ENCODE measurements at regions not wholly inside any gene's neighbourhood (a gene's known extent, or its start where the extent isn't known, plus 50 kb on each side); places are given as distances from the start of the nearest gene placed in this dataset.

DNA sequence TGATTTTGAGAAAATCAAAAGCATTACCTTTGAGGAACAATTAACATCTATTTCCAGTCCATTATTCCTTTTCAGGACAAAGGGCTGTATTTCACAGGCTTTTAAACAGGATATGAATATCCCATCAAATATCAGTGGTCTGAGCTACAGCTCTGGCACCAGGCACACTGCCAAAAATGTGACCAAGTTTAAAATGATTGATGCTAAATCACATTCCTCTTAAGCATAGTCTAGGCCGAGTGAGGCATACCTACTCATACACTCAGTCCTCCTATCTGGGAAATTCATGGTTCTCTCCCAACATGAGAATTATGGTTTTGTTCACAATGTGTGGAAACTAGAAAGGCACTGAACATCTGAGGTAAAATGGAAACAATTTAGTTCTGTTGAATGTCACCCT is 683.5 kb downstream of the TUSC7 start:
- no peaks in the 10 kb centered on the region for H3K36me3 ChIP-seq
- no peak overlapping the region for H3K4me3 ChIP-seq
- no peaks in the 10 kb centered on the region for H3K4me1 ChIP-seq
- no peaks in the 10 kb centered on the region for H3K27me3 ChIP-seq
- TF ChIP-seq, protein P1, sequence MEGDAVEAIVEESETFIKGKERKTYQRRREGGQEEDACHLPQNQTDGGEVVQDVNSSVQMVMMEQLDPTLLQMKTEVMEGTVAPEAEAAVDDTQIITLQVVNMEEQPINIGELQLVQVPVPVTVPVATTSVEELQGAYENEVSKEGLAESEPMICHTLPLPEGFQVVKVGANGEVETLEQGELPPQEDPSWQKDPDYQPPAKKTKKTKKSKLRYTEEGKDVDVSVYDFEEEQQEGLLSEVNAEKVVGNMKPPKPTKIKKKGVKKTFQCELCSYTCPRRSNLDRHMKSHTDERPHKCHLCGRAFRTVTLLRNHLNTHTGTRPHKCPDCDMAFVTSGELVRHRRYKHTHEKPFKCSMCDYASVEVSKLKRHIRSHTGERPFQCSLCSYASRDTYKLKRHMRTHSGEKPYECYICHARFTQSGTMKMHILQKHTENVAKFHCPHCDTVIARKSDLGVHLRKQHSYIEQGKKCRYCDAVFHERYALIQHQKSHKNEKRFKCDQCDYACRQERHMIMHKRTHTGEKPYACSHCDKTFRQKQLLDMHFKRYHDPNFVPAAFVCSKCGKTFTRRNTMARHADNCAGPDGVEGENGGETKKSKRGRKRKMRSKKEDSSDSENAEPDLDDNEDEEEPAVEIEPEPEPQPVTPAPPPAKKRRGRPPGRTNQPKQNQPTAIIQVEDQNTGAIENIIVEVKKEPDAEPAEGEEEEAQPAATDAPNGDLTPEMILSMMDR (IDR thresholded peaks at IDR 0.05): no peak
- TF ChIP-seq POLR2AphosphoS5 (IDR thresholded peaks at IDR 0.05; ENCODE audit: insufficient read depth in 1 of 2, low read depth in 1 of 2) (no peak), POLR2A (IDR thresholded peaks at IDR 0.05) (no peak)
- H3K27ac ChIP-seq: no peak overlapping the region
- H3K9me3 ChIP-seq: no peaks in the 10 kb centered on the region
- intact Hi-C loops (cut with DNase I): no loop called here
- DNase-seq (ENCODE audit: extremely low spot score in 2 of 2): no peak

DNA sequence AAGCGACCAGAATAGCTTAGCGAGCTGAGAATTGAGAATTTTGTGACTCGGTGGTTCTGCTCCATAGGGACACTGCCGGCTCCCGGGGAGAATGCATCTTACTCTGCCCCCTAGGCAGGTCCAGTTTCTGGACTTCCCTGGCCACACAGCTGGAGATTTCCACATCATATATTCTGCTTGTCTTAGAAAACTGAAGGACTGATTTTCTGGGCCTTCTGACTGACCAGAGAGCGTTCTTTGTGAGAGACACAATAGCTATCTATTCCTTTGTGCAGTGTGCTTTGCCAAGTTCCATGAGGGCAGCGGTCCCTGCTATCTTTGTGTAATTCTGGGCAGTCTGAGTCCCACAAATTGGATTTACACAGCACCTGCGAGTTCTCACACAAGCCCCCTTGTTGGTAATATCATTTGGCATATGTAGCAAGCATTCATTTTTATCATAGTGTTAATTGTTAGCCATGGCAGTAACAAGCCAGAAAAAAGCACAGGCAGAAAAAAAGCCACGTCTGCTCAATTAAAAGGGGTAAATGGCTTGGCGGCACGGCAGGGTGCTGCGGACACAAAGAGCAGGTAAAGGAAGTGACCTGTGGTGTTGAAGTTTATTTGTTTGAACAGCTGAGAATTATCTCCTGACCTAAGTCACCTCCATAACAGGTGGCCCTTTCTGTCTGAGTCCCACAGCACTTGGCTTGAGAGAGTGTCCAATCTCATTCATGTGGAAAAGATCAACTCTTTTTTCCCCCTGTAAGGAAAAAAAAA is 688.7 kb downstream of the TUSC7 start:
- Histone ChIP-seq H3K4me3 (no peak overlapping the region), H3K27ac (no peak overlapping the region), H3K27me3 (no peaks in the 10 kb centered on the region), H3K36me3 (no peaks in the 10 kb centered on the region), H3K4me1 (no peaks in the 10 kb centered on the region), H3K9me3 (no peaks in the 10 kb centered on the region)
- TF ChIP-seq POLR2AphosphoS5 (IDR thresholded peaks at IDR 0.05; ENCODE audit: insufficient read depth in 1 of 2, low read depth in 1 of 2) (no peak), POLR2A (IDR thresholded peaks at IDR 0.05) (no peak)
- TF ChIP-seq, protein P1 (IDR thresholded peaks at IDR 0.05): no peak
- intact Hi-C loops (cut with DNase I): no loop called here
- no peak for DNase-seq (ENCODE audit: extremely low spot score in 2 of 2)

DNA sequence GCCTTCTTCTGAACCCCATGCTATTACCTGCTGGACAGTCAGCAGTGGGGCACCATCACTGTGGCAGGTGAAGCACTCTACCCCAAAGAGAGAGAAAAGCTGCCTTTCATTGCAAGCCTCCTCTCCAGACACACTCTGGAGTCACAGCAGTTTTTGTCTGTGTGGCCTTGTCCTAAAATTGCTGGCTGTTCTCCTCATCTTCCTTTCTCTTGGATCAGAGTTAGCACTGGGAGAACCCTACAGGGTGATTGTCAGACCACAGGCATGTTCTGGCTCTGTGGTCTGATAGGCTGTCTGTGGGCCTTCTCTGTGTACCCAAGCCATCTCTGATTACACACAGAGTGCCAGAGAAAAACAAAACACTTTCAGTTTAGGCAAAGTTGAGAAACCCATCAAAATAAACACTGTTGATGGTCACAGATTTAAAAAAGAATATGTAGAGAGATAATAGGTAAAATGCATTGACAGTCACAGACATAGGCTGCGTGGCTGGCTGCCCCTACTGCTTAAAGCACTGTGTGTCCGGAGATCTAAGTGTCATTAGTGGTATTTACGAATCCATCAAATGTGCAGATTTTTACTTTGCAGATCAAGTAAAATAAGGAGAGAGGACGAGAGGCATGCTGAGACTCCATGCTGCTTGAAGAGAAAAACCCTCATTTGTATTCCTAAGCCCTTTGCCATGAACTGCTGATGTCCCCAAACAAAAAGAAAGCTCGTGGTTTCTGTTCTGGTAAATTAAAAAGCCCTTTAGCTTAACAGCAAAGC is 689.9 kb downstream of the TUSC7 start:
- Histone ChIP-seq H3K27ac (no peak overlapping the region), H3K27me3 (no peaks in the 10 kb centered on the region), H3K4me1 (no peaks in the 10 kb centered on the region), H3K9me3 (no peaks in the 10 kb centered on the region), H3K36me3 (no peaks in the 10 kb centered on the region), H3K4me3 (no peak overlapping the region)
- TF ChIP-seq POLR2AphosphoS5 (IDR thresholded peaks at IDR 0.05; ENCODE audit: insufficient read depth in 1 of 2, low read depth in 1 of 2) (no peak), POLR2A (IDR thresholded peaks at IDR 0.05) (no peak)
- TF ChIP-seq, protein P1 (IDR thresholded peaks at IDR 0.05): no peak
- no peak for DNase-seq (ENCODE audit: extremely low spot score in 2 of 2)
- intact Hi-C loops (cut with DNase I): no loop called here

GRCh38 chr3:117400303-117400702 is 690.7 kb downstream of the TUSC7 start:
- no peak for TF ChIP-seq POLR2AphosphoS5 (IDR thresholded peaks at IDR 0.05; ENCODE audit: insufficient read depth in 1 of 2, low read depth in 1 of 2)
- TF ChIP-seq, protein P1 (IDR thresholded peaks at IDR 0.05): no peak
- TF ChIP-seq POLR2A (IDR thresholded peaks at IDR 0.05): no peak
- Histone ChIP-seq H3K36me3 (no peaks in the 10 kb centered on the region), H3K4me3 (no peak overlapping the region), H3K27me3 (no peaks in the 10 kb centered on the region), H3K9me3 (no peaks in the 10 kb centered on the region), H3K27ac (no peak overlapping the region), H3K4me1 (no peaks in the 10 kb centered on the region)
- DNase-seq (ENCODE audit: extremely low spot score in 2 of 2): no peak
- intact Hi-C loops (cut with DNase I): no loop called here

- Histone ChIP-seq H3K4me1 (no peaks in the 10 kb centered on the region), H3K4me3 (no peak overlapping the region), H3K36me3 (no peaks in the 10 kb centered on the region), H3K27me3 (no peaks in the 10 kb centered on the region), H3K27ac (no peak overlapping the region), H3K9me3 (no peaks in the 10 kb centered on the region)
- no peak for DNase-seq (ENCODE audit: extremely low spot score in 2 of 2)
- intact Hi-C loops (cut with DNase I): no loop called here
- TF ChIP-seq POLR2A (IDR thresholded peaks at IDR 0.05) (no peak), POLR2AphosphoS5 (IDR thresholded peaks at IDR 0.05; ENCODE audit: insufficient read depth in 1 of 2, low read depth in 1 of 2) (no peak)
- TF ChIP-seq, protein P1 (IDR thresholded peaks at IDR 0.05): no peak
These were observed 694.6 kb downstream of the TUSC7 start for GRCh38 chr3:117404141-117404540.
